Muscle of arm (tissue), 1 donor: ENCODE measurements at regions not wholly inside any gene's neighbourhood (a gene's known extent, or its start where the extent isn't known, plus 50 kb on each side); places are given as distances from the start of the nearest gene placed in this dataset.
"Not testable (repeated sequence)": the region's sequence is repeated elsewhere in the genome, so short reads cannot be mapped to it uniquely, and the experiment has no call there.

Source experiments
- DNase-seq: peaks from one replicate; pipeline ENCODE4 v3.0.0-alpha.2; 2013

DNA sequence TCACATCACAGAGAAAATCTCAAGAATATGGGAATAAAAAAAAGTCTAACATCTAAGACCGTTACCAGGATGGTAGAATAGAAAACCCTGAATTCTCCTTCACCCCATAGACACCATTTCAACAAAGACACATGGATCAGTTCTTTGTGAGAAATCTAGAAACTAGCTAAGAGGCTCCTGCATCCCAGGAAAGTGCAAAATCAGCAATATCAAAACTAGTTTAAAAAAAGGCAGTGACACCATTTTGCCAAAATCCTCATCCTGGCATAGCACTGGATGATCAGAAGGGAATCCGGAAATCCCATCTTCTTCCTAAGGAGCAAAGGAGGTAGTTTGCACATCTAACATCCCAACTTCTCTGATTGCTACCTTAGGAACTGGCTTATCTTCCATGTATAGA is 88.9 kb upstream of the MAGEE2 start:
- no peak for DNase-seq

DNA sequence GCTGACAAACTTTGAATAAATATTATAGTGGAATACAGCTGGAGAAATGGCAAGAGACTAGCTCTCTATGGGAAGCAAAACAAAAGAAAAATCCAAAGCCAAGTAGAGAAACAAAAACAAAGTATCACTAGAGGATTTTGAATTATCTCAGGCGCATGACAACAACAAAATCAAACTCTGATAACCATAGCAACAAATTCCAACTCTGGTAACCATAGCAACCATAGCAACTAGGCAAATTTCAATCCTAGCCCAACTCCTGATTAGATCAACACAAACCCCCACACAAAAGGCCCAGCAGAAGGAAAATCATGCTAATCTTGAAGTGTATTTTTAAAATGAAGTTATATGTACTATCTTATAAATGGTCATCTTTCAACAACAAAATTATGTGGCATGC is 98.4 kb upstream of the MAGEE2 start:
- DNase-seq = peak; percentile 7

DNA sequence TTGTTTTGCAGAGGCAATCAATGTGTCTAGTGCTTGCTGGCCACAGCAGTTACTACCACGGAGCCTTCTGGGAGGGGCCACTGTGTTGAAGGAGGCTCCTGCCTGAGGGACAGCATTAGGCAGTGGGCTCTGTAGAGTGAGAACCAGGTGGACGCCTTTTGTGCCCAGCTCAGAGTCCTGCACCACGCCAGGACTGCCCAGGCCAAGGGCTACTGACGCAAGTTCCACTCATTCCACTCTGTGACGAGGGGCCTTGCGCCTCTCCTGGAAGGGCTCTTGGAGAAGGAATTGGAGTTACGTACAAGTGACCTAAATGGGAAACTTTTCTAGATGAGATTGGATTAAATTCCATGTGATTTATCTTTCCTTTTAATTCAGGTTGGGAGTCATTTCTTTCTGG is 102.8 kb upstream of the MAGEE2 start:
- no peak for DNase-seq

DNA sequence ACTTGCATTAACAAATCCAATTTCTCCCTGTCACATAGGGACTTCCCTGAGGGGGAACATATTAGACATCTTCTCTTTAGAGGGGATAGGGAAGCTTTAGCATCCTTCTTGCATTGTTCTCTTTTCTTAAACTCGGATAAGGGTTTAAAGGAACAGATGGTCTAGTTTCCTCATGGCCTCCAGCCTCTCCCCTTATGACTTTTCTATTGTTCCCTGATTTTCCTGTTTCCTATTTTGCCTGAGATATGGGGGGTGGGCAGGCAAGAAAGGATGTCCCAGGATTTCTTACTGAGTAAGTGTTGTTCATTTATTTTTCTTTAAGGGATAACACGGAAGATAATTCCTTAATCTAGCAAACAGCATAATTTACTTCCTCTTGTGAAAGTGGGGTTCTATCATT is 107.7 kb upstream of the MAGEE2 start:
- no peak for DNase-seq

DNA sequence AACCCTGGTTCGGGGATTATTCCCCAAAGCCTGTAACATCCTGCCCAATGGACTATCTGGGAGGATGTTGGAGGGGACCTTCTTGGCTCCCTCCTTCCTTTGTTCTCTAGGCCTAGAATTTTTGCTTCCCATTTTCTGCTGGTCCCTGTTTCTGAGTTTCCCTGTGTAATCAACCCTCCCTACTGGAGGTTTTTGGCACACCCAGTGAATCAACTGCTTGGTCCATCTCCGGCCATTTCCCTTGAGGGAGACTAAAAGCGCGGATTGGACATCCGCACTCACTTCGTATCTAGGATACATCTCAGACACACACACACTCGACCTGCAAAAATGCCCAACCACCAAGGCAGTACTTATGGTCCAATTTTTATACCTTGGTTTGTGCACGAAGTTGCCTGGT is 108.2 kb upstream of the MAGEE2 start:
- DNase-seq = no peak

DNA sequence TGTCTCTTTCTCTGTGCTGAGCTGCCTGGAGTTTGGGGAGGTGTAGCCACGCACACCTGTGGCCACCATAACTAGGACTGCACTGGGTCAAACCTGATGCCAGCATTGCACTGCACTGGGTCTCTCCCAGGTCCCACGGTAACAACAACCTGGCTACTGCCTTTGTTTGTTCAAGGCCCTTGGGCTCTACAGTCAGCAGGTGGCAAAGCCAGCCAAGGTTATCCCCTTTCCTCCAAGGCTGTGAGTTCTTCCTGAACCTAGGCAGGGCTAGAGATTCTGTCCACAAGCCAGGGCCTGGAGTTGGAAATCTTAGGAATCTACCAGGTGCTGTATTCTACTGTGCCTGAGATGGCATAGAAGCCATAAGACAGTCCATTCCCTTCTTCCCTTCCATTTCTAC is 126.7 kb upstream of the MAGEE2 start:
- DNase-seq = no peak

DNA sequence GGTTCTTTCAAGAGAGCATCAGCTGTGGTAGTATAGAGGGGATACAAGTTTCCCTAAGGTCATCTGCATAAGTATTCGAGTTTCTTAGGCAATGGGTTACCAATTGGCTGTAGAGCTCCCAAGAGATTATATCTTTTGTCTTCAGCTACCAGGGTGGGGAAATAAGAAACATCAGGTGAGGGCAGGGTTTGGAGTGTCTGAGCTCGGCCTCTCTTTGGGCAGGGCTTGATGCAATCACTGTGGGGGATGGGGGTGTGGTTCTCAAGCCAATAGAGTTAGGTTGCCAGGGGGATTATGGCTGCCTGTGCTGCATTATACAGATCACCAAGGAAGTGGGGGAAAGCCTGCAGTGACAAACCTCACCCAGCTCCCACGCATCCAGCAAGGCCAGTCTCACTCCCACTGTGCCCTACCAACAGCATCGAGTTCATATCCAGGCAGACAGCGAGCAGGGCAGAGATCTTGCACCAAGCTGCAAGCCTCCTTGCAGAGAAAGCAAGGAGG is 172.1 kb upstream of the MAGEE2 start:
- no peak for DNase-seq

DNA sequence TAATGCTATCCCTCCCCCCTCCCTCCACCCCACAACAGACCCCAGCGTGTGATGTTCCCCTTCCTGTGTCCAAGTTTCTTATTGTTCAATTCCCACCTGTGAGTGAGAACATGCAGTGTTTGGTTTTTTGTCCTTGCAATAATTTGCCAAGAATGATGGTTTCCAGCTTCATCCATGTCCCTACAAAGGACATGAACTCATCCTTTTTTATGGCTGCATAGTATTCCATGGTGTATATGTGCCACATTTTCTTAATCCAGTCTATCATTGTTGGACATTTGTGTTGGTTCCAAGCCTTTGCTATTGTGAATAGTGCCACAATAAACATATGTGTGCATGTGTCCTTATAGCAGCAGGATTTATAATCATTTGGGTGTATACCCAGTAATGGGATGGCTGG is 176.3 kb upstream of the MAGEE2 start:
- DNase-seq = not testable (repeated sequence)

DNA sequence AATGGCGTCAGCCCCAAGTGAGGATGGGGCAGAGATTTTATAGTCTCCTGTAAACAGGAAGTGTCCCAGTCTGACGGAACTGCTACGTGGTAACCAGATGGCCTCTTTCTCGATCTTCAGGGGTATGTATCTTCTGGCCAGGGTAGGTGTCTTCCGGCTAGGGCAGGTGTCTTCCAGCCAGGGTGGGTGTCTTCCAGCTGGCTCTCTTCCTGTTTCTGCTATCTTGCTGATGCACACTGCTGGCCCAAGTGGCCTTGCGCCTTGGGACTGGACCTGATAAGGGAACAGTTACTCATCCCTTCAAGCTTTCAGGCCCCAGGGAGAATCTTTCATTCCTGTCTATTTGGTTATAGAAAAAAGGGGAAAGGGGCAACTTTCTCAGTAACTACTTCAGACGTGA is 178.7 kb upstream of the MAGEE2 start:
- no peak for DNase-seq

DNA sequence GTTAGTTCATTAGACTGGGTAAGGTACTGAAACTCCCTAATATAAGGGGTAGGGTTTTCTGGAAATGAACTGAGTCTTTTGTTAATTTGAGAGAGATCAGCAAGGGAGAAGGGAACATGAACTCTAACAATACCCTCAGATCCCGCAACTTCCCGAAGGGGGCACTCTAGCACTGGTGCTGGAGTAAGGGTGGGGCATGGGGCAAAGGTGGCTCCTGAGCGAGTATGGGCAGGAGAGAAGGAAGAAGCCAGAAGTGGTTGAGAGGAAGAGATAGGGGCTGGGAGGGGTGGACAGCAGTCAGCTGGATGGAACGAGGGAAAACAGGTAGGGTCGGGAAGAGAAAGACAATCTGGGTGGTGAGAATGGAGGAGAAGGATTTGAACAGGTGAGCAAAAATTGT is 183.2 kb upstream of the MAGEE2 start:
- DNase-seq = no peak

DNA sequence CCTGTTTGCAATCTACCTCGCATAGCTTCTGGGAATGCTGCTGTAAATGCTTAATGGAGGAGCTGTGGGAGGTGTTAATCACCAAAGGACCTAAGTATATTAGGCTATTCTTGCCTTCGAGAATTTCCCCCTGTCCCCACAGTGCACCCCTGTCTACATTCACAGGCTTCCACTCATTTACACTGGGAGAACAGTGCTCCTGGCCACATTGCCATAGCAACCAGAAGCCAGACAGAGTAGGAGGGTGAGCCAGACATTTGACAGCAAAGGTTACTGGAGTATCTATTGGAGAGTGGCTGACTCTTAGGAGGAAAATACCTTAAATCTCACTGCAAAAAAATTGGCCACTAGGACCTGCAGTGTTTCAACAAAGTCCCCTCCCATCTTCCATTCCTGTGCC is 185.9 kb upstream of the PBDC1 start:
- DNase-seq = no peak

DNA sequence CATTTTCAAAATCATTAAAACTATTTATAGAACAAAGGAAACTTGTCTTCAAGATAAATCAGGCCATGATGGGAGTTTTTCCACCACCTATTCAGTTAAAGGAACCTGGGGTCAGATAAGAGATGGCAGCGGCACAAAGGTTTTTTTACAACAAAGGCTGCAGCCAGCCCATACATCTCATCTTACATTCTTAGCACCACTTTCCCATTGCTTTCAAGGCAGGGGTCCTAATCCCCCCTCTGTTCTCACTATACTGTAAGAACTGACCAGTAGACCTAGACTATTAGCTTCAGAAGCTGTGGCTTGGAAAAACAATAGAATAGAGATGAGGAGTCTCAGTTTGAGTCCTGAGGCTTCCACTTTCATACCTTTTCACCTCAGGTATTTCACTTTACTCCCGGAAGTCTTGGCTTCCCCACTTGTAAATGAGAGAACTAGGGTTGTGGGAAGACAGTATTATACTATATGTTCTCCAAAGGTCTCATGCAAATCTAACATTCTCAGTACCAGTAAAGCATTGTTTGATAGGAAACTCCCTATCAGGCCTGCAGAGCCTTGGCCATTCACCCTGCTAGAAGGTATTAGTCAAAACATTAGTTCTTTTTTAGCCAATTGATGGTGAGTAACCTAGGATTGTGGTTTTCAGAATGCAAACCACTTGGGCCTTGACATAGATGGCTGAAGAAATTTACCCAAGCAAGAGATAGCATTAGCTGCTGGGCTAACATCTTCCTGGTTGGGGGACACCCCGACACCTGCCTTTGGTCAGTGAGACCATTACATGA is 182.9 kb upstream of the PBDC1 start:
- no peak for DNase-seq

DNA sequence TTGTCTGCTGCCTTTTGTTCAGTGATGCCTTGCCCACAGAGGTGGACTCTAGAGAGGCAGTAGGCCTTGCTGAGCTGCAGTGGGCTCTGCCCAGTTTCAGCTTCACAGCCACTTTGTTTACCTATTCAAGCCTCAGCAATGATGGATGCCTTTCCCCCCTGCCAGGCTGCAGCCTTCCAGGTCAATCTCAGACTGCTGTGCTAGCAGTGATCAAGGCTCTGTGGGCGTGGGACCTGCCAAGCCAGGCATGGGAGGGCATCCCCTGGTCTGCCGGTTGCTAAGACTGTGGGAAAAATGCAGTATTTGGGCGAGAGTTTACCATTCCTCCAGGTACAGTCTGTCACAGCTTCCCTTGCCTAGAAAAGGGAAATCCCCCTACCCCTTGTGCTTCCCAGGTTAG is 175.2 kb upstream of the PBDC1 start:
- DNase-seq = no peak

DNA sequence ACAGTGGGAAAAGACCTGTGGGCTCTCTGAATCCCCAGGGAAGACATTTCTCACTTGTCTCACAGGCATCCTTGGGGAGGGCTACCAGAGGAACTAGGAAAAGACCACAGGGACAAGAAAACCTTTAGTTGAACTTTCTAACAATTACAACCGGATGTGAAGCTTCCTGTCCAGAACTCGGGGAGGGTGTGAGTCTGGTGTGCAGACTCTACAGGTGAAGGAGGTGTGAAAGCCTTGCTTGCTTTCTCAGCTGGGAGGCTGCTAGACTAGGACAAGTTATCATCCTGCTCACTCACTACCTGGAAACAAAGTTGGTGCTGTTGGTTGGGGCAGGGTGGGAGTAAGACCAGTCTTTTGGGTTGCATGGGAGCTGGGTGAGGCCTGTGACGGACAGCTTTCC is 158.5 kb upstream of the PBDC1 start:
- no peak for DNase-seq

DNA sequence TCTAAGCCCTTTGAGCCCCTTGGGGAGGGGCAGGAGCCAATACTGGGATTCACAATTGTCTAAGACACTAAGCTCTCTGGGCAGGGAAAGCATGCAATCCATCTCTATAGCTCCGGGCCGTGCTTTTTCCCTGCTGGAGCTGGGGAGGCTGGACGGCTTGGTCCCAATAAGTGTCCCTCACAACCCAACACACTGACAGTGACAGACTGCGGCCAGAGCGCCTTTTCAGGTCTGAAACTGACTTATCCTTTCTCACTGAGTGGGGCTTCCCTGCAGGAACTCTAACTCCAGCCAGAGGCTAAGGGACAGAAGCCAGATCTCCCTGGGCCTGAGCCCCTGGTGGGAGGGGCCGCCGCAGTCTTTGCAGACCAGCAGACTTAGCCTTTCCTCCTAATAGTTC is 146.6 kb upstream of the PBDC1 start:
- no peak for DNase-seq

DNA sequence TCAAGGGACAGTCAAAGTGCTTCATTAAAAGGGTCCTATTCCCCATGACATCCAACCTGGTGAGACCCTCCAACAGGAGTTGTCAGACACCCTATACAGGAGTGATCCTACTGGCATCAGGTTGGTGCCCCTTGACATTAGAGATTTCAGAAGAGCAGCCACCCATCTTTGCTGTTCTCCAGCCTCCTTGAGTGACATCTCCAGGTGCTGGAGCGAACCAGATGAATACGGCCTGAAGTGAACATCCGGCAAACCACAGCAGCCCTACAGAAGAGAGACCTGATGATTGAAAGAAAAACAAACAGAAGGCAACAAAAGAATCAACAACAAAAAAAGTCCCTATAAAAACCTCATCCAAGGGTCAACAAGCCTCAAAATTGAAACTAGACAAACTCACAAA is 146.1 kb upstream of the PBDC1 start:
- DNase-seq = no peak

DNA sequence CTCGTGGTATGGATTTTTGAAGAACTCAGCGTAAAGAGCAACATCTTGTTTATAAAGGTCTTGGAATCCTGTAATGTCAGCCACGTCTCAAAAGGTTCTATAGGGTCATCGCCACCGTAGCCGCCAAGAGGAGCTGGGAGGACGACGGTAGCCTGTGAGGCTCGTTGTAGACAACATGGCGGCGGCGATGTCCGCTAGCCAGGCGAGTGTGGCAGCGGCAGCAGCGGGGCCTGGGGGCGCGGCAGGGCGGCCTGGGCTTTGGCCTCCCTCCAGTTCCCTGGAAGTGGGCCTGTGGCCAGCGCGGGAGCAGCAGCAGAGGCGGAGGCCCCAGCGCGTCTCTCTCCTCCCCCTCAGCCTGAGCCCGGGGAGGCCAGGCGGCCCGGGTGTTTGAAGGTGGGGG is 143.5 kb upstream of the PBDC1 start:
- no peak for DNase-seq

DNA sequence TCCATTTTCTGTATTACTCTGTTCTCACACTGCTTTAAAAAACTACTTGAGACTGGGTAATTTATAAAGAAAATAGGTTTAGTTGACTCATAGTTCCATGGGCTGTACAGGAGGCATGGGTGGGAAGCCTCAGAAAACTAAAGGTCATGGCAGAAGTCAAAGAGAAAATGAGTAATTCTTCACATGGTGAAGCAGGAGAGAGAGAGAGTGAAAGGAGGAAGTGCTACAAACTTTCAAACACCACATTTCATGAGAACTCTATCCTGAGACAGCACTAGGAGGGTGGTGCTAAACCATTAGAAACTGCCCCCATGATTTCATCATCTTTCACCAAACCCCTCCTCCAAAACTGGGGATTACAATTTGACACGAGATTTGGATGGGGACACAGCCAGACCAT is 108.0 kb upstream of the PBDC1 start:
- DNase-seq = no peak

DNA sequence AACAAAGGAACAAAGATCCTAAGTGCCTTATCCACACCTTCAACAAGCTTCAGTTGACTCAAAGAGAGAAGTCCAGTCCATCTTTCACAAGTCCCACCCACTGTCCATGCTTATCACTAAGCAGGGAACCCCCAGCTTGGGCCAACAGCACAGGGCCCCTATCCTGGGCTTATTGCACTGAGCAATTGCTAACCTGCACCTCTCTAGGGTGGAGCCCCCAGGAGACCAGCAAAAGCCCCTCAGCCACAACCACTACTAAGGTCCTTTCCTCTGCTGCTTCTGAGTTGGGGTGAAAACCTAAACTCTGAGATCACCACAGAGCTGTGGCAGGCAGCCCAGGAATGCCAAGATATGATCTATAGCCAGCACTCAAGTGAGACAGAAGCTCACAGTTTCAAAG is 96.7 kb upstream of the PBDC1 start:
- no peak for DNase-seq

DNA sequence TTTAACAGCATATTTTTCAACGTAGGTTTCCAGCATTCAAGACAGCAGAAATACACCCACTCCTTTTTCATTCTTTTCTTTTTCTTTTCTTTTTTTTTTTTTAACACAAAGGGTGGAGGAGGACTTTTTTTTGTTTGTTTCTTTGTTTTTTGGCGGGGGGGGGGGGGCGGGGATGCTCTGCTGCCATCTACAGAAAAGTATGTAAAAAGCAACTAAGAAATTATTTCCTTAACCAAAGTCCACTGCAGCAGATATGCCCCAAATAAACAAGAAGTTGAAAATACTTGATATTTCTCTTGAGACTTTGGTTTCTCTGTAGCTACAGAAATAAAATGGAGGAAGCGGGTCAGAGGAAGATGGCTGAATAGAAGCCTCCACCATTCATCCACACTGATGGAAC is 63.2 kb upstream of the PBDC1 start:
- DNase-seq = no peak
